ENCODE measurements at regions not wholly inside any gene's neighbourhood (a gene's known extent, or its start where the extent isn't known, plus 50 kb on each side); places are given as distances from the start of the nearest gene placed in this dataset.

GRCh38 chr20:11246251-11246775, 572.5 kb upstream of the JAG1 start:
- intact Hi-C loops (cut with DNase I): no loop called here
- 72 to 76% methylated on average over 4 to 5 of the region's 5 CpGs for WGBS, 2 donors

GRCh38 chr20:11247046-11248010, 573.5 kb upstream of the JAG1 start:
- Histone ChIP-seq H3K9me3 (no peaks in the 10 kb centered on the region), H3K36me3 (no peaks in the 10 kb centered on the region), H3K4me1 (no peaks in the 10 kb centered on the region), H3K4me3 (no peak overlapping the region), H3K27me3 (no peaks in the 10 kb centered on the region), H3K27ac (no peak overlapping the region)
- no peak for TF ChIP-seq POLR2A (IDR thresholded peaks at IDR 0.05)
- no peak for TF ChIP-seq CTCF (IDR thresholded peaks at IDR 0.05)
- no peak for DNase-seq
- intact Hi-C loops (cut with DNase I): no loop called here
- WGBS, 2 donors: 79 to 83% methylated on average over 11 of the region's 11 CpGs

More at GRCh38 chr20:11246251-11246775, 572.5 kb upstream of the JAG1 start:
- no peaks in the 10 kb centered on the region for H3K4me1 ChIP-seq
- DNase-seq: no peak
- H3K36me3 ChIP-seq: no peaks in the 10 kb centered on the region
- no peak overlapping the region for H3K4me3 ChIP-seq
- H3K27ac ChIP-seq: no peak overlapping the region
- H3K9me3 ChIP-seq: no peaks in the 10 kb centered on the region
- TF ChIP-seq CTCF (IDR thresholded peaks at IDR 0.05) (no peak), POLR2A (IDR thresholded peaks at IDR 0.05) (no peak)
- H3K27me3 ChIP-seq: no peaks in the 10 kb centered on the region

- no peak for TF ChIP-seq POLR2A (IDR thresholded peaks at IDR 0.05)
- no peak for TF ChIP-seq CTCF (IDR thresholded peaks at IDR 0.05)
- Histone ChIP-seq H3K4me1 (no peaks in the 10 kb centered on the region), H3K27me3 (no peaks in the 10 kb centered on the region), H3K9me3 (no peaks in the 10 kb centered on the region), H3K27ac (no peak overlapping the region), H3K36me3 (no peaks in the 10 kb centered on the region), H3K4me3 (no peak overlapping the region)
- 71 to 75% methylated on average over 3 of the region's 3 CpGs for WGBS, 2 donors
- intact Hi-C loops (cut with DNase I): no loop called here
- DNase-seq: no peak
Measured at GRCh38 chr20:11248011-11248409, 574.2 kb upstream of the JAG1 start.

- WGBS, 2 donors: 56 to 69% methylated on average over 9 of the region's 9 CpGs
- intact Hi-C loops (cut with DNase I): no loop called here
Measured at GRCh38 chr20:11248687-11249638, 575.2 kb upstream of the JAG1 start.

More at GRCh38 chr20:11248687-11249638, 575.2 kb upstream of the JAG1 start:
- Histone ChIP-seq H3K27me3 (no peaks in the 10 kb centered on the region), H3K9me3 (no peaks in the 10 kb centered on the region), H3K4me3 (peak overlapping the region in 1 of 4 donors; percentile 17), H3K4me1 (no peaks in the 10 kb centered on the region), H3K27ac (no peak overlapping the region), H3K36me3 (no peaks in the 10 kb centered on the region)
- DNase-seq: no peak
- TF ChIP-seq CTCF (IDR thresholded peaks at IDR 0.05): no peak
- TF ChIP-seq POLR2A (IDR thresholded peaks at IDR 0.05): no peak
